H1 (cell line): ENCODE measurements at regions not wholly inside any gene's neighbourhood (a gene's known extent, or its start where the extent isn't known, plus 50 kb on each side); places are given as distances from the start of the nearest gene placed in this dataset.

ENCODE experiments used
- CTCF ChIA-PET: fragments of 300-600 bp; sonication (Branson Sonifier 250); formaldehyde crosslinking; loops from one replicate; lab custom pipeline; 2021; ENCODE audit not compliant: partially characterized antibody; lab: Charles Lee
- POLR2A ChIA-PET: fragments of 300-600 bp; sonication (Branson Sonifier 250); formaldehyde crosslinking; loops from one replicate; lab custom pipeline; 2021; ENCODE audit warnings: inconsistent platforms; ENCODE audit not compliant: partially characterized antibody; lab: Charles Lee
- DNase-seq, 2 experiments: peaks; one replicate each; pipeline versions ENCODE4 v3.0.0 to v3.0.0-alpha.2; 2010 to 2022; ENCODE audit warnings: low spot score in 2 of 2, low read depth in 1 of 2, mixed read lengths in 1 of 2
- FAIRE-seq: peaks from 2 replicates; lab custom pipeline; 2011; peaks lifted over from hg19 to GRCh38; lab: Jason Lieb, UNC
- H2AFZ ChIP-seq: 2 replicates; pipeline ENCODE4 v1.8.1; 2012; ENCODE audit warnings: low read length, inconsistent platforms
- H2AK5ac ChIP-seq: 2 replicates; pipeline ENCODE4 v1.6.1; 2013; ENCODE audit warnings: low read depth, low read length
- H2BK120ac ChIP-seq: replicated peaks from 2 replicates; pipeline ENCODE3; 2013; ENCODE audit warnings: low read depth, low read length, inconsistent platforms
- H2BK12ac ChIP-seq: 2 replicates; pipeline ENCODE4 v1.6.1; 2013; ENCODE audit warnings: low read depth, low read length
- H2BK15ac ChIP-seq: 2 replicates; pipeline ENCODE4 v1.6.1; 2013; ENCODE audit warnings: low read length
- H2BK20ac ChIP-seq: 2 replicates; pipeline ENCODE4 v1.6.1; 2013; ENCODE audit warnings: low read length
- H2BK5ac ChIP-seq: 2 replicates; pipeline ENCODE4 v1.6.1; 2013; ENCODE audit warnings: low read depth, low read length
- H3K14ac ChIP-seq: 2 replicates; pipeline ENCODE4 v1.6.1; 2013; ENCODE audit warnings: inconsistent platforms; ENCODE audit not compliant: insufficient read length
- H3K18ac ChIP-seq: 2 replicates; pipeline ENCODE4 v1.6.1; 2013; ENCODE audit warnings: low read length; ENCODE audit errors: extremely low read depth
- H3K23ac ChIP-seq: 2 replicates; pipeline ENCODE4 v1.6.1; 2013; ENCODE audit warnings: inconsistent platforms; ENCODE audit not compliant: insufficient read length
- H3K23me2 ChIP-seq: 2 replicates; pipeline ENCODE4 v1.6.1; 2013; ENCODE audit warnings: low read depth, low read length
- H3K27ac ChIP-seq: 2 replicates; pipeline ENCODE4 v1.6.1; 2011; ENCODE audit warnings: low read depth, low read length, inconsistent platforms
- H3K27me3 ChIP-seq, 4 experiments: replicated peaks in 1 of 4; 1 replicate in 1 of 4; 2 replicates in 3 of 4; pipeline versions ENCODE4 v1.6.1 to v1.8.1; 2011 to 2013; ENCODE audit warnings: low read length in 3 of 4, mild to moderate bottlenecking in 3 of 4, inconsistent platforms in 2 of 4, mixed read lengths in 2 of 4, moderate library complexity in 1 of 4; ENCODE audit not compliant: control insufficient read depth in 3 of 4, insufficient read depth in 3 of 4; ENCODE audit errors: extremely low read depth in 1 of 4
- H3K36me3 ChIP-seq, 4 experiments: 2 replicates each; pipeline versions ENCODE4 v1.6.1 to v1.8.1; 2011 to 2013; ENCODE audit warnings: mild to moderate bottlenecking in 4 of 4, low read length in 3 of 4, moderate library complexity in 2 of 4, control low read depth in 1 of 4, inconsistent platforms in 1 of 4; ENCODE audit not compliant: insufficient read depth in 4 of 4, control insufficient read depth in 2 of 4
- H3K4ac ChIP-seq: replicated peaks from 2 replicates; pipeline ENCODE3; 2013; ENCODE audit warnings: low read length, low read depth, mixed read lengths, inconsistent platforms; ENCODE audit not compliant: insufficient read length
- H3K4me1 ChIP-seq, 4 experiments: replicated peaks in 1 of 4; 1 replicate in 1 of 4; 2 replicates in 3 of 4; pipeline versions ENCODE4 v1.6.1 to v1.8.1; 2011 to 2013; ENCODE audit warnings: low read length in 3 of 4, inconsistent platforms in 2 of 4, mixed read lengths in 1 of 4; ENCODE audit not compliant: insufficient read depth in 4 of 4, control insufficient read depth in 3 of 4
- H3K4me2 ChIP-seq, 2 experiments: 2 replicates each; pipeline versions ENCODE4 v1.6.1 to v1.8.1; 2011 to 2013; ENCODE audit warnings: low read depth in 2 of 2, low read length in 2 of 2, control low read depth in 1 of 2, inconsistent platforms in 1 of 2, mild to moderate bottlenecking in 1 of 2; ENCODE audit not compliant: insufficient read depth in 1 of 2
- H3K4me3 ChIP-seq, 4 experiments: fragments of 200-600, 300-600 bp in 1 of 4; sonication (generic), shearing (Covaris generic), sonication (Bioruptor Twin) in 1 of 4; 2 replicates each; pipeline versions ENCODE4 v1.5.1 to v1.8.1; 2011 to 2016; ENCODE audit warnings: low read length in 4 of 4, low read depth in 3 of 4, control low read depth in 2 of 4, inconsistent platforms in 2 of 4, mild to moderate bottlenecking in 2 of 4, mixed read lengths in 1 of 4, moderate library complexity in 1 of 4; ENCODE audit not compliant: insufficient read depth in 2 of 4; ENCODE audit errors: extremely low read depth in 1 of 4
- H3K56ac ChIP-seq: replicated peaks from 2 replicates; pipeline ENCODE3; 2013; ENCODE audit warnings: low read depth, mild to moderate bottlenecking, mixed read lengths, low read length, inconsistent platforms; ENCODE audit not compliant: insufficient read length
- H3K79me1 ChIP-seq: 2 replicates; pipeline ENCODE4 v1.6.1; 2013; ENCODE audit warnings: low read depth, low read length, control low read depth
- H3K79me2 ChIP-seq, 2 experiments: 2 replicates each; pipeline versions ENCODE4 v1.6.1 to v1.8.1; 2012 to 2013; ENCODE audit warnings: low read length in 2 of 2, mild to moderate bottlenecking in 2 of 2, inconsistent platforms in 1 of 2; ENCODE audit not compliant: insufficient read depth in 2 of 2, control insufficient read depth in 1 of 2
- H3K9ac ChIP-seq, 4 experiments: replicated peaks in 1 of 4; 1 replicate in 1 of 4; 2 replicates in 3 of 4; pipeline versions ENCODE4 v1.6.1 to v1.8.1; 2011 to 2013; ENCODE audit warnings: low read depth in 3 of 4, low read length in 3 of 4, control low read depth in 2 of 4, mild to moderate bottlenecking in 2 of 4, moderate library complexity in 2 of 4, inconsistent platforms in 1 of 4; ENCODE audit errors: extremely low read depth in 1 of 4
- H3K9me3 ChIP-seq, 2 experiments: 2 replicates each; pipeline versions ENCODE4 v1.6.1 to v1.8.1; 2012 to 2013; ENCODE audit warnings: mild to moderate bottlenecking in 2 of 2, moderate library complexity in 2 of 2, control low read depth in 1 of 2, inconsistent platforms in 1 of 2, low read depth in 1 of 2, low read length in 1 of 2, mixed read lengths in 1 of 2; ENCODE audit not compliant: insufficient read depth in 2 of 2
- H4K20me1 ChIP-seq, 2 experiments: replicated peaks in 1 of 2; 2 replicates each; pipeline versions ENCODE3 to v1.8.1; 2011 to 2013; ENCODE audit warnings: inconsistent platforms in 2 of 2, low read length in 2 of 2, mild to moderate bottlenecking in 1 of 2; ENCODE audit not compliant: insufficient read depth in 2 of 2, control insufficient read depth in 1 of 2
- H4K5ac ChIP-seq: 2 replicates; pipeline ENCODE4 v1.6.1; 2013; ENCODE audit warnings: low read length, low read depth, mixed read lengths, inconsistent platforms; ENCODE audit not compliant: insufficient read length
- H4K8ac ChIP-seq: 2 replicates; pipeline ENCODE4 v1.8.0; 2013; ENCODE audit warnings: mild to moderate bottlenecking, moderate library complexity, low read length, inconsistent platforms; ENCODE audit not compliant: insufficient read depth; ENCODE audit errors: extremely low read depth
- H4K91ac ChIP-seq: replicated peaks from 2 replicates; pipeline ENCODE3; 2013; ENCODE audit warnings: low read length, mixed read lengths, inconsistent platforms; ENCODE audit not compliant: insufficient read length
- ATF2 ChIP-seq: IDR thresholded peaks from 2 replicates; pipeline ENCODE4 v1.6.1; 2012; ENCODE audit warnings: low read length, inconsistent platforms
- BCL11A ChIP-seq, 2 experiments: IDR thresholded peaks; one replicate each; pipeline ENCODE4 v1.6.1; 2011; ENCODE audit warnings: low read depth in 2 of 2, low read length in 2 of 2, mild to moderate bottlenecking in 2 of 2
- CBX8 ChIP-seq: fragments of 300-800, 300-1000 bp; sonication (generic); IDR thresholded peaks from 2 replicates; pipeline ENCODE4 v1.7.1; 2016; ENCODE audit warnings: low read depth, low read length, borderline replicate concordance
- CHD2 ChIP-seq: IDR thresholded peaks from 2 replicates; pipeline ENCODE4 v1.6.1; 2012; ENCODE audit warnings: low read length, improper control_type of control experiment
- CTBP2 ChIP-seq: IDR thresholded peaks from 2 replicates; pipeline ENCODE4 v1.7.0; 2011; ENCODE audit warnings: borderline replicate concordance, mild to moderate bottlenecking, moderate library complexity, mixed read lengths, low read length; ENCODE audit not compliant: insufficient read depth, insufficient read length
- EP300 ChIP-seq, 2 experiments: IDR thresholded peaks; 1 replicate in 1 of 2; 2 replicates in 1 of 2; pipeline ENCODE4 v1.6.1; 2011 to 2012; ENCODE audit warnings: low read depth in 2 of 2, low read length in 2 of 2, mild to moderate bottlenecking in 2 of 2, borderline replicate concordance in 1 of 2, inconsistent platforms in 1 of 2, moderate library complexity in 1 of 2
- GTF2F1 ChIP-seq: IDR thresholded peaks from 2 replicates; pipeline ENCODE4 v1.6.1; 2012; ENCODE audit warnings: low read depth, low read length, improper control_type of control experiment, borderline replicate concordance
- KDM5A ChIP-seq: fragments of 200-600 bp; IDR thresholded peaks from 2 replicates; pipeline ENCODE4 v1.7.1; 2012; ENCODE audit warnings: mild to moderate bottlenecking, low read length, inconsistent platforms, mixed read lengths
- SIN3A ChIP-seq, 2 experiments: IDR thresholded peaks in 1 of 2; conservative IDR thresholded peaks in 1 of 2; 2 replicates each; pipeline ENCODE4 v1.6.1; 2011 to 2012; ENCODE audit warnings: low read length in 2 of 2, improper control_type of control experiment in 1 of 2, low read depth in 1 of 2, mild to moderate bottlenecking in 1 of 2
- SP1 ChIP-seq: IDR thresholded peaks from 2 replicates; pipeline ENCODE4 v1.6.1; 2011; ENCODE audit warnings: low read depth, low read length
- SRF ChIP-seq: IDR thresholded peaks from 2 replicates; pipeline ENCODE4 v1.6.1; 2011; ENCODE audit warnings: mild to moderate bottlenecking, low read depth, low read length, moderate library complexity
- TAF7 ChIP-seq: optimal IDR thresholded peaks from 2 replicates; pipeline ENCODE3; 2011; ENCODE audit warnings: low read depth, mild to moderate bottlenecking, inconsistent platforms, low read length, moderate library complexity, borderline replicate concordance
- TBP ChIP-seq: IDR thresholded peaks from 2 replicates; pipeline ENCODE4 v1.6.1; 2011; ENCODE audit warnings: low read depth, low read length, improper control_type of control experiment
- WGBS, 2 experiments: shearing (Covaris generic) in 1 of 2; methylation state at CpG; one replicate each; pipeline versions ENCODE4 v1.1.6 to v1.1.7; 2013 to 2015; ENCODE audit warnings: low lambda C conversion rate in 2 of 2, mixed read lengths in 2 of 2, inconsistent platforms in 1 of 2, low coverage in 1 of 2, missing lambda C conversion rate in 1 of 2; ENCODE audit not compliant: insufficient replicate concordance in 2 of 2, insufficient coverage in 1 of 2, insufficient read length in 1 of 2; ENCODE audit errors: extremely low coverage in 1 of 2, missing lambda C conversion rate in 1 of 2; 5-methylcytosine and 5-hydroxymethylcytosine counted together

- H3K23me2 ChIP-seq: no peaks in the 10 kb centered on the region
- no peak overlapping the region for H3K14ac ChIP-seq
- whole genome bisulfite sequencing, 2 experiments: 60% methylated on average over 8 of the region's 8 CpGs; no CpG with 5 or more reads in 1 of the 2 experiments
- H2AFZ ChIP-seq: no peak overlapping the region
- POLR2A ChIA-PET: no interaction called here
- FAIRE-seq (peak; percentile 68), DNase-seq (peak in 1 of 2 experiments; percentile 56)
- H4K5ac ChIP-seq: no peak overlapping the region
- H3K79me1 ChIP-seq: no peaks in the 10 kb centered on the region
- H3K4me2 ChIP-seq: no peak overlapping the region
- no peak overlapping the region for H4K91ac ChIP-seq
- H3K27ac ChIP-seq: no peak overlapping the region
- H2BK15ac ChIP-seq: no peak overlapping the region
- H3K56ac ChIP-seq: no peak overlapping the region
- H2BK5ac ChIP-seq: no peak overlapping the region
- H3K4ac ChIP-seq: no peak overlapping the region
- H2BK12ac ChIP-seq: no peak overlapping the region
- H3K27me3 ChIP-seq: no peaks in the 10 kb centered on the region; a peak in 1 of 7 replicates
- no peaks in the 10 kb centered on the region for H3K36me3 ChIP-seq
- H2AK5ac ChIP-seq: no peak overlapping the region
- CTCF ChIA-PET: interaction anchor here (1.3 to 18.3 kb wide), 7 partner anchors 9 to 152 kb away, joined by 3 to 286 read pairs (median 3); no protein-coding TSS in a partner anchor
- no peak overlapping the region for H3K18ac ChIP-seq
- H4K20me1 ChIP-seq: no peaks in the 10 kb centered on the region
- H3K9me3 ChIP-seq: peaks cover 18 to 20% of the 10 kb centered on the region in 2 experiments
- H4K8ac ChIP-seq: no peak overlapping the region
- H2BK20ac ChIP-seq: no peak overlapping the region
- no peak overlapping the region for H3K23ac ChIP-seq
- H3K9ac ChIP-seq: no peak overlapping the region
- no peak overlapping the region for H2BK120ac ChIP-seq
- no peak overlapping the region for H3K4me3 ChIP-seq
- no peaks in the 10 kb centered on the region; a peak in 1 of 7 replicates for H3K4me1 ChIP-seq
- no peaks in the 10 kb centered on the region for H3K79me2 ChIP-seq
- TF ChIP-seq TBP (no peak), SRF (no peak), TAF7 (no peak), EP300 (IDR thresholded peaks at IDR 0.05; ENCODE audit: borderline replicate concordance in 1 of 2, low read depth in 2 of 2, low read length in 2 of 2) (no peak), ATF2 (no peak), BCL11A (IDR thresholded peaks at IDR 0.05; ENCODE audit: low read depth in 2 of 2, low read length in 2 of 2) (no peak), CTBP2 (no peak), CHD2 (no peak), GTF2F1 (no peak), SP1 (no peak), KDM5A (no peak), CBX8 (no peak), SIN3A (conservative IDR thresholded peaks at IDR 0.05 in 1 of 2, IDR thresholded peaks at IDR 0.05 in 1 of 2; ENCODE audit: low read depth in 1 of 2, low read length in 2 of 2) (no peak)
Measured at GRCh38 chr11:123255909-123256308, 60.9 kb upstream of the CLMP start.
